ENCODE measurements at regions not wholly inside any gene's neighbourhood (a gene's known extent, or its start where the extent isn't known, plus 50 kb on each side); places are given as distances from the start of the nearest gene placed in this dataset.

- H3K9me3 ChIP-seq (ENCODE audit: control insufficient read depth, insufficient read depth, low read depth, low read length): no peaks in the 10 kb centered on the region
- H3K4me1 ChIP-seq (ENCODE audit: control insufficient read depth, extremely low read depth, insufficient read depth, low read length): no peaks in the 10 kb centered on the region
- TF ChIP-seq CTCF (conservative IDR thresholded peaks at IDR 0.05 in 1 of 2, IDR thresholded peaks at IDR 0.05 in 1 of 2; ENCODE audit: low read depth in 1 of 2, low read length in 2 of 2): no peak
- TF ChIP-seq EZH2 (IDR thresholded peaks at IDR 0.05; ENCODE audit: low read length, missing control alignments): no peak
- H3K4me3 ChIP-seq (replicated peaks in 1 of 4; ENCODE audit: control extremely low read depth in 1 of 4, insufficient read depth in 1 of 4, low read depth in 3 of 4, low read length in 4 of 4): no peak overlapping the region
- no peak overlapping the region for H2AFZ ChIP-seq (ENCODE audit: low read length)
- H3K4me2 ChIP-seq (ENCODE audit: extremely low read depth, insufficient read depth, low read length): no peak overlapping the region
- H4K20me1 ChIP-seq (ENCODE audit: control insufficient read depth, extremely low read depth, insufficient read depth, low read length): no peaks in the 10 kb centered on the region
- DNase-seq (ENCODE audit: low read depth in 2 of 2): no peak
- H3K79me2 ChIP-seq (ENCODE audit: control insufficient read depth, insufficient read depth, low read length): no peaks in the 10 kb centered on the region
- H3K27ac ChIP-seq (ENCODE audit: insufficient read depth, low read length): no peak overlapping the region
- no peak overlapping the region for H3K9ac ChIP-seq (ENCODE audit: insufficient read depth, low read length)
- H3K36me3 ChIP-seq (ENCODE audit: control insufficient read depth, insufficient read depth, low read length): no peaks in the 10 kb centered on the region
- H3K27me3 ChIP-seq (ENCODE audit: control insufficient read depth, insufficient read depth, low read length): peaks cover 10% of the 10 kb centered on the region
These were observed 96.3 kb downstream of the SEC61G start for GRCh38 chr7:54662701-54663100.

- no peak for TF ChIP-seq EZH2 (IDR thresholded peaks at IDR 0.05; ENCODE audit: low read length, missing control alignments)
- no peaks in the 10 kb centered on the region for H3K9me3 ChIP-seq (ENCODE audit: control insufficient read depth, insufficient read depth, low read depth, low read length)
- no peak for DNase-seq (ENCODE audit: low read depth in 2 of 2)
- H3K79me2 ChIP-seq (ENCODE audit: control insufficient read depth, insufficient read depth, low read length): no peaks in the 10 kb centered on the region
- H3K4me3 ChIP-seq (replicated peaks in 1 of 4; ENCODE audit: control extremely low read depth in 1 of 4, insufficient read depth in 1 of 4, low read depth in 3 of 4, low read length in 4 of 4): no peak overlapping the region
- H3K4me1 ChIP-seq (ENCODE audit: control insufficient read depth, extremely low read depth, insufficient read depth, low read length): no peaks in the 10 kb centered on the region
- no peak overlapping the region for H3K9ac ChIP-seq (ENCODE audit: insufficient read depth, low read length)
- H3K27ac ChIP-seq (ENCODE audit: insufficient read depth, low read length): no peak overlapping the region
- H3K27me3 ChIP-seq (ENCODE audit: control insufficient read depth, insufficient read depth, low read length): no peaks in the 10 kb centered on the region
- H3K4me2 ChIP-seq (ENCODE audit: extremely low read depth, insufficient read depth, low read length): no peak overlapping the region
- no peaks in the 10 kb centered on the region for H4K20me1 ChIP-seq (ENCODE audit: control insufficient read depth, extremely low read depth, insufficient read depth, low read length)
- no peak overlapping the region for H2AFZ ChIP-seq (ENCODE audit: low read length)
- H3K36me3 ChIP-seq (ENCODE audit: control insufficient read depth, insufficient read depth, low read length): no peaks in the 10 kb centered on the region
These were observed 105.1 kb downstream of the SEC61G start for GRCh38 chr7:54653905-54654304.

- TF ChIP-seq CTCF (conservative IDR thresholded peaks at IDR 0.05 in 1 of 2, IDR thresholded peaks at IDR 0.05 in 1 of 2; ENCODE audit: low read depth in 1 of 2, low read length in 2 of 2) (no peak), EZH2 (IDR thresholded peaks at IDR 0.05; ENCODE audit: low read length, missing control alignments) (no peak)
- Histone ChIP-seq H2AFZ (ENCODE audit: low read length) (no peak overlapping the region), H3K36me3 (ENCODE audit: control insufficient read depth, insufficient read depth, low read length) (no peaks in the 10 kb centered on the region), H3K9ac (ENCODE audit: insufficient read depth, low read length) (no peak overlapping the region), H3K4me2 (ENCODE audit: extremely low read depth, insufficient read depth, low read length) (no peak overlapping the region), H3K27ac (ENCODE audit: insufficient read depth, low read length) (no peak overlapping the region), H4K20me1 (ENCODE audit: control insufficient read depth, extremely low read depth, insufficient read depth, low read length) (no peaks in the 10 kb centered on the region), H3K9me3 (ENCODE audit: control insufficient read depth, insufficient read depth, low read depth, low read length) (no peaks in the 10 kb centered on the region), H3K4me3 (replicated peaks in 1 of 4; ENCODE audit: control extremely low read depth in 1 of 4, insufficient read depth in 1 of 4, low read depth in 3 of 4, low read length in 4 of 4) (no peak overlapping the region), H3K79me2 (ENCODE audit: control insufficient read depth, insufficient read depth, low read length) (no peaks in the 10 kb centered on the region), H3K4me1 (ENCODE audit: control insufficient read depth, extremely low read depth, insufficient read depth, low read length) (no peaks in the 10 kb centered on the region), H3K27me3 (ENCODE audit: control insufficient read depth, insufficient read depth, low read length) (no peaks in the 10 kb centered on the region)
- no peak for DNase-seq (ENCODE audit: low read depth in 2 of 2)
These were observed 100.9 kb downstream of the VSTM2A start for GRCh38 chr7:54643064-54643463.
